Stimulated activated naive B cell treated with anti-CD40 and anti-IgM and Interleukin-4, amounts not matched to agents 10 μg/mL and 1 μg/mL and 100 μg/mL, for 72 hours (primary cell): ENCODE measurements at regions not wholly inside any gene's neighbourhood (a gene's known extent, or its start where the extent isn't known, plus 50 kb on each side); places are given as distances from the start of the nearest gene placed in this dataset.
"Not testable (repeated sequence)": the region's sequence is repeated elsewhere in the genome, so short reads cannot be mapped to it uniquely, and the experiment has no call there.

Source experiments
- ATAC-seq, 2 donors: fragments of 150-1000 bp; cut with Tn5 transposase; replicated peaks; 2 replicates each; pipeline ENCODE4 v1.10.0; 2021; ENCODE audit warnings: moderate library complexity in 1 of 2
- DNase-seq: peaks from one replicate; pipeline ENCODE4 v3.0.0; 2021
- H3K27ac Mint-ChIP-seq: one replicate; pipeline ENCODE4 v1.8.0; 2022; ENCODE audit warnings: mild to moderate bottlenecking, mixed read lengths
- H3K27me3 Mint-ChIP-seq, 2 donors: one replicate each; pipeline ENCODE4 v1.8.0; 2022; ENCODE audit warnings: mixed read lengths in 2 of 2
- H3K36me3 Mint-ChIP-seq, 2 donors: one replicate each; pipeline ENCODE4 v1.8.0; 2022; ENCODE audit warnings: mixed read lengths in 2 of 2, mild to moderate bottlenecking in 1 of 2
- H3K4me1 Mint-ChIP-seq, 2 donors: one replicate each; pipeline ENCODE4 v1.8.0; 2022; ENCODE audit warnings: mixed read lengths in 2 of 2, mild to moderate bottlenecking in 1 of 2
- H3K4me3 Mint-ChIP-seq, 2 donors: one replicate each; pipeline ENCODE4 v1.8.0; 2022; ENCODE audit warnings: mild to moderate bottlenecking in 2 of 2, mixed read lengths in 2 of 2, moderate library complexity in 1 of 2
- H3K9me3 Mint-ChIP-seq, 2 donors: one replicate each; pipeline ENCODE4 v1.8.0; 2022; ENCODE audit warnings: mixed read lengths in 2 of 2, mild to moderate bottlenecking in 1 of 2

- H3K9me3 Mint-ChIP-seq, H3K4me3 Mint-ChIP-seq, H3K27me3 Mint-ChIP-seq: not testable (repeated sequence)
Observed at GRCh38 chr9:87028836-87029235, 81.5 kb upstream of the GAS1 start.

DNA sequence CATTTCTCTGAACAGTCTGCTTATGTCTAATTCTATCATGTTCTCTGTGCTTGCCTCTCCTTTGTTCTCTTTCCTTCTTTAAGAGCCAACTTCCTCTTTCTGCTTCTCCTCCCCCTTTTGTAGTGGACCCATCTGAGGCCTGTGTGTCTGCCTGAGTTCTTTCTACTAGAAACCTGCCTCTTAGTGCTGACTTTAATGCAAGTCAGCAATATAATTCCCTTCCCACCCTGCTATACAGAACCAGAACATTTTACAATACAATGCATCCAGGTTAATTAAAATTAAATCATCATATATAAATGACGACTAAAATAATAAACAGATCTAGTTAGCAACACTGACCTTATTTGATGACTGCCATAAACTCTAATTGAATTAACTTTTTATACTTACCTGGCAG is 82.6 kb upstream of the GAS1 start:
- DNase-seq = no peak
- ATAC-seq = no peak
- no peaks in the 10 kb centered on the region for H3K36me3 Mint-ChIP-seq
- peaks cover 4 to 8% of the 10 kb centered on the region in 2 donors for H3K27me3 Mint-ChIP-seq
- no peak overlapping the region for H3K27ac Mint-ChIP-seq
- H3K4me3 Mint-ChIP-seq = no peak overlapping the region
- no peaks in the 10 kb centered on the region for H3K4me1 Mint-ChIP-seq
- peaks cover 4 to 5% of the 10 kb centered on the region in 2 donors for H3K9me3 Mint-ChIP-seq

More at GRCh38 chr9:87028836-87029235, 81.5 kb upstream of the GAS1 start:
- ATAC-seq, H3K4me1 Mint-ChIP-seq, DNase-seq, H3K27ac Mint-ChIP-seq, H3K36me3 Mint-ChIP-seq: not testable (repeated sequence)

DNA sequence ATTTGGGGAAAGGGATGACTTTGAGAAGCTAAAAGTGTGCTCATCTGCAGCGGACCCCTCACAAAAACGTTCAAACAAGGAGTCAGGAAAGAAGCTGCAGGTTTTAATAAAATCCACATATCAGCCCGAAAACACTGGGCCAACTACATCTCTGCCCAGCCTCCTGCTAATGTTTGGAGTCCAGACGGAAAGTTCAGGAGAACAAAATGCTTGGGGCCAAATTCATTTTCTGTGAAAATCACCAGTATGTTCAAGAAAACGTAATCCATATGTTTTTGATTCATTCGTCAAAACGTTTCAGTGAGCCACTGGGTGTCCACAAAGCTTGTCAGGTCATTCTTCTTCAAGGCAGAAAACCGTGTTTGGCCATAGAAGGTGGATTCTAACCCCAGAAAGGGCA is 87.5 kb upstream of the GAS1 start:
- ATAC-seq (no peak), DNase-seq (no peak)
- no peaks in the 10 kb centered on the region for H3K9me3 Mint-ChIP-seq
- H3K27ac Mint-ChIP-seq = no peak overlapping the region
- H3K27me3 Mint-ChIP-seq = peaks cover 0 to 8% of the 10 kb centered on the region in 2 donors
- H3K36me3 Mint-ChIP-seq = no peaks in the 10 kb centered on the region
- H3K4me1 Mint-ChIP-seq = no peaks in the 10 kb centered on the region
- H3K4me3 Mint-ChIP-seq = no peak overlapping the region

DNA sequence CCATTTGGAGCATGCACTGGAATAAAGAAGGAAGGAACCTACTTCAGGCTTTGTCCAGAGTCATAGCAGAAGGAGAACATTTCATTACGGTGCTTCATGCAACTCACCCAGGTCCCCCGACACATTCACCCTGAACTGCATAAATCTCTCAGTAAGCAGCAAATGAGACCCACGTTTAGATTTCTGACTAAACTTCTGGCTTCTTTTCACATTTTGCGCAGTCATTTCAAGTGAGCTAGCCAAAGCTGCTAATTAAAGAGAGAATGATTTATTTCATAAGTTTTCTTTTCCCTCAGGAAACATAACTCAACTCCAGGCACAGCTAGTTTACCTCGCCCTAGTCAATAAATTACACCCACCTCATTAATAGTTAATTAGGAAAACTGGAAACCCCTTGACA is 88.6 kb upstream of the GAS1 start:
- H3K27ac Mint-ChIP-seq = no peak overlapping the region
- no peak for DNase-seq
- no peak for ATAC-seq
- peaks cover 3 to 4% of the 10 kb centered on the region in 2 donors for H3K9me3 Mint-ChIP-seq
- H3K4me1 Mint-ChIP-seq = no peaks in the 10 kb centered on the region
- H3K36me3 Mint-ChIP-seq = no peaks in the 10 kb centered on the region
- H3K27me3 Mint-ChIP-seq = peaks cover 0 to 8% of the 10 kb centered on the region in 2 donors
- no peak overlapping the region for H3K4me3 Mint-ChIP-seq

GRCh38 chr9:87036506-87036905 is 89.2 kb upstream of the GAS1 start:
- Mint-ChIP-seq H3K4me3 (no peak overlapping the region), H3K27ac (no peak overlapping the region), H3K4me1 (no peaks in the 10 kb centered on the region), H3K9me3 (peaks cover 3 to 4% of the 10 kb centered on the region in 2 donors), H3K36me3 (no peaks in the 10 kb centered on the region), H3K27me3 (peaks cover 0 to 8% of the 10 kb centered on the region in 2 donors)
- DNase-seq (no peak), ATAC-seq (no peak)

DNA sequence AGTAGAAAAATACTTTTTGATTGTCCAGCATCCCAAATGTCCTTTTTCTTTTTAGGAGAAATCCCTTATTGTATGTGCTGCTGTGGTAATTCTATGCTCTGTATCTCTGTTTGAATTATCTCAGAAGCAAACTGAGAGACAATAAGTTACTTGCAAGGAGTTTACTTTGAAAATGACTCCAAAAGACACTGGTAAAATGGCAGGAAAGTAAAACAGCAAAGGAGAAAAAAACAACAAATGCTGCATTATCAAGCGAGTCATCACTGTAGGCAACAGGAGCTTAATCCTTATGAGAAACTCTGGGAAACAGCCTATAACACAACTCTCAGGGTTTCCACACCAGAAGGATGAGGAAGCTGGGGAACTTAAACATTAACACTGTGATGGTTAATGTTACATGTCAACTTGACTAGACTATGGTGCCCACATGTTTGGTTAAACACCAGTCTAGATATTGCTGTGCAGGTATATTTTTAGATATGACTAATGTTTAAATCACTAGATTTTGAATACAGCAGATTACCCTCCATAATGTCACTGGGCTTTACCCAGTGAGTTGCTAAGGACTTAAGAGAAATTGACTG is 92.6 kb upstream of the GAS1 start:
- peaks cover 3 to 4% of the 10 kb centered on the region in 2 donors for H3K9me3 Mint-ChIP-seq
- ATAC-seq = peak in 1 of 2 donors; percentile 33

DNA sequence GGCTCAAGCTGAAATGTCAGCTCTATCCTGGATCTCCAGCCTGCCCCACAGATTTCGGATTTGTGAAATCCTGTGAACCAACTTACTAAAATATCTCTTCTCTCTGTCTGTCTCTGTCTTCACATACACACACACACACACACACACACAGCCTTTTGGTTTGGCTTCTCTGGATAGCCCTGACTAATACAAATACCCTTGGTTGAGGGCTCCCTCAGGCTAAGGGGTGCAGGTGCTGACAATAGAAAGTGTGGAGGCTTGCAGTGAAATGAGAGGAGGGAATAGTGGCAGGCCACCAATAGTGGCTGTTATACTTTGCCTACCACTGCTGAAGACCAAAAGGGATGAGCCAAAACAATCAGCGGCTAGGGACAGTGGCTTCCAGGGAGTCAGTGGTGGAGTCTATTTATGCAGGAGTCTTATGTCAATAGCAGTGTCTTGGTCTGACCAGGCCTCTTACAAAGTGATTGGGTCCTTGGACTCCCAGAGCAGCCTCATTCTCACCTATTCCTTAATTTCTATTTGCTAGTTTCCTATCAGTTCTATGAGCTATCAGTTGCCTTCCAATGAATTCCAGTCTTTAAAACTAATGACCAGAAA is 93.2 kb upstream of the GAS1 start:
- no peak overlapping the region for H3K27ac Mint-ChIP-seq
- H3K4me1 Mint-ChIP-seq = no peaks in the 10 kb centered on the region

More for the DNA sequence above, 92.6 kb upstream of the GAS1 start:
- no peaks in the 10 kb centered on the region for H3K27me3 Mint-ChIP-seq
- no peaks in the 10 kb centered on the region for H3K4me1 Mint-ChIP-seq
- H3K36me3 Mint-ChIP-seq = no peaks in the 10 kb centered on the region
- H3K27ac Mint-ChIP-seq = no peak overlapping the region
- no peak overlapping the region for H3K4me3 Mint-ChIP-seq
- DNase-seq = no peak

DNA sequence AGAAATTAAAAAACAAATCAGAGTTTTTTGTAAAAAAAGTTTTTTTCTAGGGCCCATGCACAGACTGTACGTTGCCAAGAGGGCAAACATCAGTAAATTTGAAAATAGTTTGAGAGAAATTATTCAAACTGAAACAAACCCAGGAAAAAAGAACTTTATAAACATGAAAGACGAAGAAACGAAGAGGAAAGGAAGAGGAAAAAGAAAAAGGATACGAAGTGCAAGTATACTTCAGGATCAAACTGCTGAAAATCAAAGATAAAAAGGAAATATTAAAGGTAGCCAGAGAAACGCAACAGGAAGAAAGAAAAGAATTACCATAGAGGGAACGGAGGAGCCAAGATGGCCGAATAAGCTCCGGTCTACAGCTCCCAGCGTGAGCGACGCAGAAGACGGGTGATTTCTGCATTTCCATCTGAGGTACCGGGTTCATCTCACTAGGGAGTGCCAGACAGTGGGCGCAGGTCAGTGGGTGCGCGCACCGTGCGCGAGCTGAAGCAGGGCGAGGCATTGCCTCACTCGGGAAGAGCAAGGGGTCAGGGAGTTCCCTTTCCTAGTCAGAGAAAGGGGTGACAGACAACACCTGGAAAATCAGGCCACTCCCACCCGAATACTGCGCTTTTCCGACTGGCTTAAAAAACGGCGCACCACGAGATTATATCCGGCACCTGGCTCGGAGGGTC is 94.4 kb upstream of the GAS1 start:
- not testable (repeated sequence) for DNase-seq, H3K9me3 Mint-ChIP-seq, H3K36me3 Mint-ChIP-seq, H3K27ac Mint-ChIP-seq, H3K4me3 Mint-ChIP-seq, H3K27me3 Mint-ChIP-seq, H3K4me1 Mint-ChIP-seq, ATAC-seq

More for the DNA sequence above, 93.2 kb upstream of the GAS1 start:
- no peak for DNase-seq
- Mint-ChIP-seq H3K9me3 (peaks cover 3 to 4% of the 10 kb centered on the region in 2 donors), H3K4me3 (no peak overlapping the region), H3K36me3 (no peaks in the 10 kb centered on the region), H3K27me3 (no peaks in the 10 kb centered on the region)
- ATAC-seq = no peak

DNA sequence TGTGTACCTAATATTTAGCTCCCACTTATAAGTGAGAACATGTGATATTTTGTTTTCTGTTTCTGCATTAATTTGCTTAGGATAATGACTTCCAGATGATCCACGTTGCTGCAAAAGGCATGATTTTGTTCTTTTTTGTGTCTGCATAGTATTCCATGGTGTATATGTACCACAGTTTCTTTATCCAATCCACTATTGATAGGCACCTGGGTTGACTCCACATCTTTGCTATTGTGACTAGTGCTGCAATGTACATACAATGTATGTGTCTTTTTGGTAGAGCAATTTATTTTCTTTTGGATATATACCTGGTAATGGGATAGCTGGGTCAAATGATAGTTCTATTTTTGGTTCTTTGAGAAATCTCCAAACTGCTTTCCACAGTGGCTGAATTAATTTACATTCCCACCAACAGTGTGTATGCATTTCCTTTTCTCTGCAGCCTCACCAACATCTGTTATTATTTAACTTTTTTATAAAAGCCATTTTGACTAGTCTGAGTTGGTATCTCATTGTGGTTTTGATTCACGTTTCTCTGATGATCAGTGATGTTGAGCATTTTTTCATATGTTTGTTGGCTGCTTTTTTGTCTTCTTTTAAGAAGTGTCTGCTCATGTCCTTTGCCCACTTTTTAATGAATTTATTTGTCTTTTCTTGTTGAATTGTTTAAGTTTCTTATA is 102.8 kb upstream of the GAS1 start:
- H3K4me3 Mint-ChIP-seq, DNase-seq, H3K36me3 Mint-ChIP-seq, ATAC-seq, H3K27ac Mint-ChIP-seq, H3K27me3 Mint-ChIP-seq, H3K4me1 Mint-ChIP-seq: not testable (repeated sequence)
- peaks cover 9 to 12% of the 10 kb centered on the region in 2 donors for H3K9me3 Mint-ChIP-seq

DNA sequence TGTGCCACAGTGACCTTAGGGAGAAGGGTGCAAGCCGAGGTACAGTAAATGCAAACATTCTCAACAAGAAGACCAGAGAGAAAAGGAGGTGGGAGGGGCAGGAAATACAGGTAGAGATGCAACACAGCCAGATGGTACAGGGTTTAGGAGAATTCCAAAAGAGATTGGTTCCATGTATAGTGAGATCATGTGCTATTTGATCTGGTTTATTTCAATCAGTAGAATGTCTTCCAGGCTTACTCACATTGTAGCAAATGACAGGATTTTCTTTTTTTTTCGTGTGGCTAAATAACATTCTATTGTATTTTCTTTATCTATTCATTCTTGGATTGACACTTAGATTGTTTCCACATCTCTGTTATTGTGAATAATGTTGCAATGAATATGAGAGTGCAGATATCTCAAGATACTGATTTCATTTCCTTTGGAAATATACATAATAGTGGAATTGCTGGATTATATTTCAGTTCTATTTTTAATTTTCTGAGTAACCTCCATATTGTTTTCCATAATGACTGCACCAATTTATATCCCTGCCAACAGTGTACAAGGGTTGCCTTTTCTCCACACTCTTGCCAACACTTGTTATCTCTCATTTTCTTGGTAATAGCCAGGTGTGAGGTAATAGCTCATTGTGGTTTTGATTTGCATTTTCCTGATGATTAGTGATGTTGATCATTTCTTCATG is 107.8 kb upstream of the GAS1 start:
- H3K9me3 Mint-ChIP-seq = peaks cover 4 to 11% of the 10 kb centered on the region in 2 donors
- no peaks in the 10 kb centered on the region for H3K36me3 Mint-ChIP-seq
- peaks cover 0 to 5% of the 10 kb centered on the region in 2 donors for H3K27me3 Mint-ChIP-seq
- ATAC-seq = no peak
- DNase-seq = no peak
- H3K27ac Mint-ChIP-seq = no peak overlapping the region
- no peak overlapping the region for H3K4me3 Mint-ChIP-seq
- no peaks in the 10 kb centered on the region for H3K4me1 Mint-ChIP-seq

DNA sequence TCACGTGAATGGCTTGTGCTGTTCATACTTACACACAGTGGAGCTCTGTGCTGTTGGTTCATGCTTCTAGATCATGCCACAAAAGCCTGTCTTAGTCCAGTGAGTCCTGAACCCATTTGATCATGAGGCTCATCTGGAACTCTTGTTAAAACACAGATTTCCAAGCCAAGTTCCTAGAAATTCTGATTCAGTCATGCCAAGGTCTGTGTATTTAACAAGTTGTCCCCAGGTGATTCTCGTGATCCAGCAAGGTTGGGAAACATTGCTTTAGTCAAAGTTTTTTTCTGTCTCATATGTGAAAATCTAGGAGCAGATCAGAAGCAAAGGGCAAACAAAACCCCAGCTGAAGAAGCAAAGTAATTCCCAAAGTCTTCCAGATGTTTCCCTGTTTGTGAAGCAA is 112.5 kb upstream of the GAS1 start:
- ATAC-seq = no peak
- no peak for DNase-seq
- Mint-ChIP-seq H3K36me3 (no peaks in the 10 kb centered on the region), H3K27me3 (peaks cover 0 to 12% of the 10 kb centered on the region in 2 donors), H3K27ac (no peak overlapping the region), H3K9me3 (peaks cover 4 to 7% of the 10 kb centered on the region in 2 donors), H3K4me3 (no peak overlapping the region), H3K4me1 (no peaks in the 10 kb centered on the region)

- no peaks in the 10 kb centered on the region for H3K4me1 Mint-ChIP-seq
- ATAC-seq = no peak
- H3K27me3 Mint-ChIP-seq = peaks cover 0 to 11% of the 10 kb centered on the region in 2 donors
- no peak overlapping the region for H3K27ac Mint-ChIP-seq
- no peak overlapping the region for H3K4me3 Mint-ChIP-seq
- DNase-seq = no peak
- H3K9me3 Mint-ChIP-seq = peaks cover 4 to 11% of the 10 kb centered on the region in 2 donors
- no peaks in the 10 kb centered on the region for H3K36me3 Mint-ChIP-seq
Observed at GRCh38 chr9:87062746-87063145, 115.4 kb upstream of the GAS1 start.

DNA sequence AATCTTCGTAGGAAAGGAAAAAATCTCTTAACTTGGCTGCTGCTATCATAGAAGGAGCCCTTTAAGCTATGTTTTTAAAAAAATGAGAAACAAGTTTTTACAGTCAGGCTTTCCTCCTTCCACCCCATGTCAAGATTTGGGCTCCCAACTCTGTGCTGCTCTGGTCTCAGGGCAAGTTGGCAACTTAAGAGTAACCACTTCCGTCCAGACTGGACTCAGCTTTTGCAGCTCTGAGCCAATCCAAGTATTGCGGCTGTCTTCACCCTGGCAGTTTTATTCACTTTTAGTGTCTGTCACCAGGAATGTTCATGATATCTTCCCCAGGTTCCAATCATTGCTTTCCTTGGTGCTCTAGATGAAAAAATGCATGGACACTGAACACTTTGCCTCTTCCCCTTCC is 115.9 kb upstream of the GAS1 start:
- no peak overlapping the region for H3K27ac Mint-ChIP-seq
- ATAC-seq = no peak
- H3K4me1 Mint-ChIP-seq = no peaks in the 10 kb centered on the region
- no peaks in the 10 kb centered on the region for H3K36me3 Mint-ChIP-seq
- H3K9me3 Mint-ChIP-seq = peaks cover 0 to 9% of the 10 kb centered on the region in 2 donors
- no peak overlapping the region for H3K4me3 Mint-ChIP-seq
- DNase-seq = no peak
- peaks cover 0 to 6% of the 10 kb centered on the region in 2 donors for H3K27me3 Mint-ChIP-seq

- Mint-ChIP-seq H3K27me3 (peaks cover 0 to 6% of the 10 kb centered on the region in 2 donors), H3K4me1 (no peaks in the 10 kb centered on the region), H3K27ac (no peak overlapping the region), H3K36me3 (no peaks in the 10 kb centered on the region), H3K4me3 (no peak overlapping the region), H3K9me3 (peaks cover 0 to 6% of the 10 kb centered on the region in 2 donors)
- DNase-seq (no peak), ATAC-seq (no peak)
Observed at GRCh38 chr9:87063871-87064270, 116.6 kb upstream of the GAS1 start.
